Heart left ventricle (tissue), 16 donors: ENCODE measurements at regions not wholly inside any gene's neighbourhood (a gene's known extent, or its start where the extent isn't known, plus 50 kb on each side); places are given as distances from the start of the nearest gene placed in this dataset.

ENCODE experiments used
- ATAC-seq, 4 donors: fragments of 200-7000 bp; cut with Tn5 transposase; one replicate each; pipeline ENCODE4 v1.9.1; 2020 to 2022; ENCODE audit warnings: moderate library complexity in 4 of 4, mild to moderate bottlenecking in 3 of 4, moderate number of reproducible peaks in 1 of 4
- DNase-seq, 5 donors: peaks; one replicate each; pipeline ENCODE4 v3.0.0-alpha.2; 2020
- H3K27ac ChIP-seq, 12 donors: fragments of 200-600 bp; sonication (generic) in 4 of 12; one replicate each; pipeline versions ENCODE4 v1.5.0 to v1.8.0; 2016 to 2022; ENCODE audit warnings: mild to moderate bottlenecking in 2 of 12
- H3K27me3 ChIP-seq, 9 donors: fragments of 200-600 bp; sonication (generic) in 2 of 9; one replicate each; pipeline versions ENCODE4 v1.5.1 to v1.8.0; 2016 to 2022; ENCODE audit warnings: mild to moderate bottlenecking in 3 of 9
- H3K36me3 ChIP-seq, 9 donors: fragments of 200-600 bp; sonication (generic) in 2 of 9; one replicate each; pipeline versions ENCODE4 v1.5.0 to v1.8.0; 2018 to 2022; ENCODE audit warnings: mild to moderate bottlenecking in 2 of 9
- H3K4me1 ChIP-seq, 12 donors: fragments of 200-600 bp; sonication (generic) in 4 of 12; one replicate each; pipeline versions ENCODE4 v1.5.0 to v1.8.0; 2016 to 2022; ENCODE audit warnings: mild to moderate bottlenecking in 3 of 12
- H3K4me3 ChIP-seq, 12 donors: fragments of 200-600 bp; sonication (generic) in 4 of 12; one replicate each; pipeline versions ENCODE4 v1.5.0 to v1.8.0; 2017 to 2022; ENCODE audit warnings: mild to moderate bottlenecking in 9 of 12, moderate library complexity in 4 of 12
- H3K9me3 ChIP-seq, 12 donors: fragments of 200-600 bp; sonication (generic) in 4 of 12; one replicate each; pipeline versions ENCODE4 v1.5.0 to v1.8.0; 2016 to 2022; ENCODE audit warnings: mild to moderate bottlenecking in 1 of 12
- CTCF ChIP-seq, 12 donors: fragments of 200-600 bp; sonication (generic) in 4 of 12; IDR thresholded peaks; one replicate each; pipeline versions ENCODE4 v1.5.0 to v1.8.0; 2018 to 2022; ENCODE audit warnings: antibody characterized with exemption in 12 of 12, mild to moderate bottlenecking in 5 of 12
- POLR2A ChIP-seq, 2 donors: fragments of 450-650 bp; IDR thresholded peaks; one replicate each; pipeline ENCODE4 v1.6.1; 2017; ENCODE audit warnings: antibody characterized with exemption in 2 of 2, mild to moderate bottlenecking in 2 of 2, moderate library complexity in 2 of 2
- WGBS, 4 donors: extraction: QIAGEN DNeasy Blood & Tissue Kit in 2 of 4; methylation state at CpG; one replicate each; pipeline versions ENCODE4 v1.1.5 to v1.1.7; 2013 to 2018; 5-methylcytosine and 5-hydroxymethylcytosine counted together
- intact Hi-C, 10 donors: fragments of 100-400 bp; cut with DNase I; formaldehyde crosslinking; loops; one replicate each; pipeline versions ENCODE4 v1.11.1 to v1.14.2; 2022
- donor health status: ischemic (EF 13 %, LVEDD 7.1; RV severe dilation, severe dysfunction).
- donor health status: healthy with polysubstance abuse.
- donor health status: DM: no; HTN: yes; CAD: no.
- donor health status: DM: no; HTN: no; CAD: no.
- donor health status: ischemic (EF 25% LVEDD 6.9; RV normal size, moderate dysfunction).
- donor health status: ischemic (EF 25% LVEDD 5.7; RV mildly dilated, moderate dysfunction).
- donor health status: healthy.
- donor health status: DM: yes; HTN: yes; CAD: no.
- donor health status: ischemic (EF 35%, LVEDD 5.7; RV mildly dilated, moderate dysfunction).
- donor health status: nonischemic (EF 11% LVEDD 7.7; RV severe dilation, severe dysfunction).
- donor health status: DM: yes; HTN: yes; CAD: no.
- donor health status: PGD.
- donor health status: ischemic (EF 29% LVEDD 5.4; RV normal size, mild dysfunction).
- donor health status: nonischemic (EF 23%, LVEDD 6.1; RV moderate dilation, normal function).

- no peak overlapping the region for H3K27ac ChIP-seq
- ATAC-seq (no peak), DNase-seq (no peak)
- no peaks in the 10 kb centered on the region for H3K4me1 ChIP-seq
- H3K4me3 ChIP-seq, result no peak overlapping the region
- H3K9me3 ChIP-seq, result no peaks in the 10 kb centered on the region
- TF ChIP-seq CTCF (IDR thresholded peaks at IDR 0.05) (no peak), POLR2A (IDR thresholded peaks at IDR 0.05) (no peak)
- no peaks in the 10 kb centered on the region for H3K36me3 ChIP-seq
- intact Hi-C loops, result no loop called here
- WGBS, 4 donors, result 59 to 64% (median 62%) methylated on average over 6 of the region's 6 CpGs
- H3K27me3 ChIP-seq, result no peaks in the 10 kb centered on the region
Observed at GRCh38 chr4:186885289-186885688, 161.6 kb upstream of the FAT1 start.

GRCh38 chr4:186886759-186887158 is 163.1 kb upstream of the FAT1 start:
- intact Hi-C loops, result no loop called here
- H3K27ac ChIP-seq, result no peak overlapping the region
- H3K9me3 ChIP-seq, result no peaks in the 10 kb centered on the region
- no peak overlapping the region for H3K4me3 ChIP-seq
- 82 to 92% (median 90%) methylated on average over 2 of the region's 2 CpGs for WGBS, 4 donors
- no peaks in the 10 kb centered on the region for H3K36me3 ChIP-seq
- H3K27me3 ChIP-seq, result no peaks in the 10 kb centered on the region
- no peaks in the 10 kb centered on the region for H3K4me1 ChIP-seq
- TF ChIP-seq CTCF (IDR thresholded peaks at IDR 0.05) (no peak), POLR2A (IDR thresholded peaks at IDR 0.05) (no peak)
- DNase-seq (no peak), ATAC-seq (no peak)

- Histone ChIP-seq H3K9me3 (no peaks in the 10 kb centered on the region), H3K36me3 (no peaks in the 10 kb centered on the region), H3K27me3 (no peaks in the 10 kb centered on the region), H3K4me3 (no peak overlapping the region), H3K27ac (no peak overlapping the region), H3K4me1 (no peaks in the 10 kb centered on the region)
- WGBS, 4 donors, result 60 to 65% (median 62%) methylated on average over 6 of the region's 6 CpGs
- TF ChIP-seq CTCF (IDR thresholded peaks at IDR 0.05), result no peak
- ATAC-seq (no peak), DNase-seq (no peak)
- intact Hi-C loops, result no loop called here
Observed at GRCh38 chr4:186887291-186887700, 163.6 kb upstream of the FAT1 start.

- no peaks in the 10 kb centered on the region for H3K9me3 ChIP-seq
- WGBS, 4 donors, result 67 to 76% (median 71%) methylated on average over 6 of the region's 6 CpGs
Observed at GRCh38 chr4:186887752-186888151, 164.1 kb upstream of the FAT1 start.

More at GRCh38 chr4:186887752-186888151, 164.1 kb upstream of the FAT1 start:
- intact Hi-C loops, result no loop called here
- H3K4me3 ChIP-seq, result no peak overlapping the region
- no peak for DNase-seq
- no peaks in the 10 kb centered on the region for H3K36me3 ChIP-seq
- ATAC-seq, result no peak
- no peaks in the 10 kb centered on the region for H3K4me1 ChIP-seq
- H3K27ac ChIP-seq, result no peak overlapping the region
- TF ChIP-seq POLR2A (IDR thresholded peaks at IDR 0.05) (no peak), CTCF (IDR thresholded peaks at IDR 0.05) (no peak)
- H3K27me3 ChIP-seq, result no peaks in the 10 kb centered on the region
